Prostate gland (tissue), 2 donors: ENCODE measurements at regions not wholly inside any gene's neighbourhood (a gene's known extent, or its start where the extent isn't known, plus 50 kb on each side); places are given as distances from the start of the nearest gene placed in this dataset.

Experiments used
- CTCF ChIP-seq, 4 experiments: fragments of 200-600 bp in 2 of 4; fragments of 450-650 bp in 2 of 4; sonication (generic) in 2 of 4; IDR thresholded peaks; 1 replicate in 3 of 4; 2 replicates in 1 of 4; pipeline ENCODE4 v1.5.1; 2016 to 2019; ENCODE audit warnings: antibody characterized with exemption in 4 of 4, mild to moderate bottlenecking in 2 of 4, moderate library complexity in 2 of 4
- POLR2A ChIP-seq: fragments of 450-650 bp; IDR thresholded peaks from one replicate; pipeline ENCODE4 v1.6.1; 2016; ENCODE audit warnings: antibody characterized with exemption, mild to moderate bottlenecking

GRCh38 chr12:113726254-113726819 is 239.8 kb downstream of the RBM19 start:
- TF ChIP-seq CTCF (IDR thresholded peaks at IDR 0.05) = no peak
- TF ChIP-seq POLR2A = no peak
